GM11168 (cell line): ENCODE measurements at regions not wholly inside any gene's neighbourhood (a gene's known extent, or its start where the extent isn't known, plus 50 kb on each side); places are given as distances from the start of the nearest gene placed in this dataset.

Source experiments
- in situ Hi-C: fragments of 300-500 bp; cut with MboI; formaldehyde crosslinking; loops from one replicate; pipeline ENCODE4 v1.12.0; 2022; ENCODE audit warnings: low sequenced_read_pairs; ENCODE audit not compliant: unreplicated experiment

DNA sequence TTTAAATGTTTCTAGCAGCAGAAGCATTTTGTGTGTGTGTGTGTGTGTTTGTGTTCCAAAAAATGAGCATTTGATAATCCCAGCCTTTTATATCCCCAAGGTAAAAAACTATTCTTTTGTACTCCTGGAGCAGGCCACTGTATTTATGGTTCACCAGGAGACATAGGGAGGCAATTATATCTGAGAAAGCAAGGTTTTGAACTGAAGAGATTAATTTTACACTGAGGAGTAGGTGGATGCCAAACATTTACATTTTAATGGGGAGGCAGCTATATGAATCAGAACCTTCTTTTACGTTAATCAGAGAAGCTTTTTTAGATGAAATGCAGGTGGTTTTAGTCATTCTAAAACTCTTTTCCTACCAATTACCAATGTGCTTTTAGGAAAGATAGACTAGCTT lies 1374.0 kb upstream of the TENM4 start:
- in situ Hi-C loops = no loop called here

DNA sequence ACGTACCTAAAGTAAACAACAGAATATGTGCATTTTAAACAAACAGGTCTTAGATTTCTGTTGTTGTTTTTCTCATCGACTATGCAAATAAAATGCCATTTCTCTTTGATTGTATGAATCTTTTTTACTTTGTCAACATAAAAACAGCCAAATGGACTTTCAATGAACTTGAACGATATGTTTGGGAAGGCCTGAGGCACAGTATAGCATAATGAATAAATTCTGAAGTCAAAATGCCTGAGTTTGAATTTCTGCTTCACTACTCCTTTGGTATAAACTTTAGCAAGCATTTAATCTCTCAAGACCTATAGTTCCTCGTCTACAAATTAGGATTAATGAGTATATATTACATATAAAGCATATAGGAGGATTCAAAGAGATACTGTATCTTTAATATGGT lies 1369.9 kb upstream of the TENM4 start:
- in situ Hi-C loops = no loop called here

DNA sequence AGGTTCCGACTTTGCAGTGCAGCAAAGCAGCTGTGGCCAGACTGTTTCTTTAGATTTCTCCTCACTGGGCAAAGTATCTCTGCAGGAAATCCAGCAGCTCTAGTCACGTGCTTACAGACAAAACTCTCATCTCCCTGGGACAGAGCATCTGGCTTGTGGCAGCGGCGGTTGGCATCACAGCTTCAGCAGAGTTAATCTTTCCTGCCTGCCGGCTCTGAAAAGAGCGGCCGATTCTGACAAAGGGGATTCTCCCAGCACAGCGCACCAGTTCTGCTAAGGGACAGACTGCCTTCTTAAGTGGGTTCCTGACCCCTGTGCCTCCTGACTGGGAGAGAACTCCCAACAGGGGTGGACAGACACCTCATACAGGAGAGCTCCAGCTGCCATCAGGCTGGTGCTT lies 1357.3 kb upstream of the TENM4 start:
- in situ Hi-C loops = no loop called here

DNA sequence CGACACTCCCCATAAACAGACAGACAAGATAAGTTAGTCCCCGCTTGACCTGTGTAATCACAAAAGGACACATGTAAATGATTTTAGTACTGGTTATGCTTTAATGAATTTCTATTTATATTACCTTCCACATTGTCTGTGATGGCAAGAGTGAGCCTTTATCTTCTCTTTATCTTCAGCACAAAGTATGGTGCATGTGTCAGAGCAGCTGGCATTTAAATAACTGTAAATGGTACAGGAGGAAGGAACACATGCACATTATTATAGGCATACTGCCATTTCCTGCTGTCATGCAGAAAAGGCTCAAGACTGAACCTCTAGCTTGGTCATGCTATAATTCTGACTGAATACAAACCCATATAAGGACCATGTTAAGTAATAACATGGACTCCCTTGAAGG lies 1342.7 kb upstream of the TENM4 start:
- in situ Hi-C loops = no loop called here

DNA sequence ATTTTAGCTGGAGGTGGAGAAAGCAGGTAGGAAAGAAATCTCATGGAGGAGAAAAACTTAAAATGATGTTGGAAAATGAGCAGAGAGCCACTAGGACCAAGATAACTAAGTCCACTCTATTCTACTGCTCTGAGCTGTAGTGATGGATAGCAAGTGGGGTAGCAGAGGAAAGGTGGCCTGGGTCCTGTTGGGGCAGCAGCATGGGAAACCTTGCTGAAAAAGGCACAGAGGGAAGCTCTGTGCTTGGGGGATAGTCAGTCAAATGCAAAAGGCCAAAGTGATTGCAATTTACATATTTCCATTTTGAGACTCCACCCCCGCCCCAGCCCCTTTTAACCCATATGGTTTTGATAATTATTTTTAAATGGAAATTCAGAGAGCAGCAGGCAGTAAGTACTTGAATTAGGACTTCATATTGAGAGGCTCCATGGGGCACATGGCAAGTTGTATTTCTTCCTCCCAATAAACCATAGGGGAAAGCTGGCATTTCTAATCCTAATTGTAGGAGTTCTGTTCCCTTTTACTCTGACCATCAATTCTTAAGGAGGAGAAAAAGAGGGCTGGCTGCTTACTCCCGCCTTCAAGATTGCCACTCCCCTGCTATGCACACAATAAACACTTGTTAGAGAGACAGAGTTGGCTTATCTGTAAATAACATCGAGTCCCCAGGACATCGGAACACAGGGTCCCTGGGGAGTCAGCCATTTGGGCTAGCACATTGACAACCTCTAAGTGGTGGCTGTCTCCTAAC lies 1341.5 kb upstream of the TENM4 start:
- in situ Hi-C loops = no loop called here

DNA sequence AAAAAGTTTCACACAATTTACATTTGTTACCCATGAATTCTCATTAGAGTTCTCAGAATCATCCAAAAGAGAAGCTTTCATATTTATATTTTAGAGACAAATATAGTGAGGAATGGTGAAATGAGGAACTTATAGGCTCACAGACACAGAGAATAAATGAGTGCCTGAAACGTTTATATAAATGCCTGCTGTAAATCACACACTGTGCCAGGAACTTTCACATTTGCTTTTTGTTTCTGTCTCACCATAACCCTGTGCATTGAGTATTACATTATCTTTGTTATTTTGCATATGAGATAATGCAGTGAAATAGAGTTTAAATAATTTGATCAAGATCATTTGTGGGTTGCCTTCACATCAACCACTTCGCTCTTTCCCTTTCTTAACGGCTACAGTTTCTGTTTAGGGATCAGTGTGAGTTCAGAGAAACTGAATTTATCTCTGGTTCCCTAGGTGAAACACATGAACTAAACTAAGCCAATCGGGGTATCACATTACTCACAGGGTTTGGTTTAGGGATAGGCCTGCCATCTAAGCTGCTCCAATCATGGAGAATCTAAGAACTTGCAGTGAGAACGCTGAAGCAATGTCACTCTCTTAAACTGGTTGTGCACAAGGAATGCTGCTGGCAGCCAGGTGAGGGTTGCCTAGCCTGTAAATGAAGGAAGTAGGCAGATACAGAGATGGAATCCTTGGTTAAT lies 1339.2 kb upstream of the TENM4 start:
- in situ Hi-C loops = no loop called here

DNA sequence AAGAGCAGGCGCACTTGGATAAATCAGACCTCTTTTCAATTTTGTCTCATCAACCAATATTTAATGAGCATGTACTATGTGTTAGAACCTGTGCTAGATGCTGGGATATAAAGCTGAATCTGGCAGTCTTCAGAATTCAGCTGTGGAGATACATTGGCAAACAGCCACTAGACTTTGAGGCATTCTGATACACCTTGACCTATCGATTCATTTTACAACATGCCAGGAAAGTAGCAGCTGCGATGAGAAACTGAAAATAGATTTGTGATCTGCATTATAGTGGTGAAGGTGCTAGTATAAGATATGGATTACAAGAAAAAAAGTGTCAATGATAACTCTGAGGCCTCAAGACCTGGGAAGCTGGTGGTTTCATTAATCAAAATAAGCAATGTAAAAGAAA lies 1338.1 kb upstream of the TENM4 start:
- in situ Hi-C loops = no loop called here

DNA sequence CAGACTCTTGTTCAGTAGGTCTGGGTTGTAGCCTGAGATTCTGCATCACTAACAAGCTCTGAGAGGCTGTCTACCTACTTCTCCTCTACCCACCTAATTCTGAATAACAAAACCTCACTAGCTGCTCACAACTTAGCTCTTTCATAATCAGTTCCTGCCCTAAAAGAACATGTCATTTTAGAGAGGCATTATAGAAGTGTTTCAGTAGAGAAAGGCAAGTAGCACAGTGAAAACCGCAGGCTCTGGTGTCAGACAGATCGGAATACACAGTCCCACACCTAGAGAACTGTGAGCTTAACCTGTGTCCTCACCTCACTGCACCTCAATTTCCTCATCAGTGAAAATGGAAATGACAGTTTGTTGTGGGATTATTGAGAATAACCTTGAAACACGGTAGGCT lies 1337.6 kb upstream of the TENM4 start:
- in situ Hi-C loops = no loop called here

DNA sequence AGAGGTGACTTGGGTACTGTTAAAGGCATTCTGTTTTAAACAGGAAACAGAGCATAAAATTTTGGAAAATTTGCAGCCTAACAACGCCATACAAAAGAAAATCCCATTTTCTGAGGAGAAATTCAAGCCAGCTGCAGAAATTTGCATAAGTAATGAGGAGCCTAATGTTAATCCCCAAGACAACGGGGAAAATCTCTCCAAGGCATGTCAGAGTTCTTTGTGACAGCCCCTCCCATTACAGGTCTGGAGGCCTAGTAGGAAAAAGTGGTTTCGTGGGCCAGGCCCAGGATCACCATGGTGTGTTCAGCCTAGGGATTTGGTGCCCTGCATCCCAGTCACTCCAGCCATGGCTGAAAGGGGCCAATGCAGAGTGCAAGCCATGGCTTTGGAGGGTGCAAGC lies 1333.1 kb upstream of the TENM4 start:
- in situ Hi-C loops = no loop called here

DNA sequence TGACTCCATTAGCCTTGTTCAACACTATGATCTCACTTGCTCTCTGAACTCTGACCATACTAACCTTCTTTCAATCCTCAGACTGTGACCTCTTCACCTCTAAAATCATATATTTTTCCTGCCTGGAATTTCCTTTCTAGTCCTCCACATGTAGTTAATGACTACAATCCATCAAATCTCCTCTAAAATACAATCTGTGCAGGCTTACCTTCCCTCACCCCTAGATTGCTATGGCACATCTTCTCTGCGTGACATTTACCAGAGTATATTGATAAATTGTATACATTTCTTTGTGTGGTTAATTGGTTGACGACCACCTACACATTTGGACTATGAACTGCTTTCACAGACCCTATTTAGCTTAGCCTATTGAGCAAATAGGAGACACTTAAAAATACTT lies 1330.2 kb upstream of the TENM4 start:
- in situ Hi-C loops = no loop called here

DNA sequence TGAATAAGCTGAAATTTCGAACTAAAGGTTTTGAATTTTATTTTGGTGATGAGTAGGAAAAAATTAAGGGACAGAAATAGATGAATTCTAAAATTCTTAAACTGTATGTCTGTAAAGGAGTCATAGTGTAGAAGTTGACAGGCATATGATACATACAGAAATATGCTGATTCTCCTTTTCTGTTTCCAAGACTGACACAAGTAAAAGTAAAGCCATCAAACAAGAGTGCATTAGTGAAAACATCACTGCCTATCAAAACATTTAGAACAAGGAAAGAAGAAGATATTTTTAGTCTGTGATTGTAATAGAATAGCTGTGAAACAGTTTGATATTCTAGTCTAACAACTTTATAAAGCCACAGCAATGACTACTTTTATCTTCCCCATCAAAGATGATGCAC lies 1318.0 kb upstream of the TENM4 start:
- in situ Hi-C loops = no loop called here

DNA sequence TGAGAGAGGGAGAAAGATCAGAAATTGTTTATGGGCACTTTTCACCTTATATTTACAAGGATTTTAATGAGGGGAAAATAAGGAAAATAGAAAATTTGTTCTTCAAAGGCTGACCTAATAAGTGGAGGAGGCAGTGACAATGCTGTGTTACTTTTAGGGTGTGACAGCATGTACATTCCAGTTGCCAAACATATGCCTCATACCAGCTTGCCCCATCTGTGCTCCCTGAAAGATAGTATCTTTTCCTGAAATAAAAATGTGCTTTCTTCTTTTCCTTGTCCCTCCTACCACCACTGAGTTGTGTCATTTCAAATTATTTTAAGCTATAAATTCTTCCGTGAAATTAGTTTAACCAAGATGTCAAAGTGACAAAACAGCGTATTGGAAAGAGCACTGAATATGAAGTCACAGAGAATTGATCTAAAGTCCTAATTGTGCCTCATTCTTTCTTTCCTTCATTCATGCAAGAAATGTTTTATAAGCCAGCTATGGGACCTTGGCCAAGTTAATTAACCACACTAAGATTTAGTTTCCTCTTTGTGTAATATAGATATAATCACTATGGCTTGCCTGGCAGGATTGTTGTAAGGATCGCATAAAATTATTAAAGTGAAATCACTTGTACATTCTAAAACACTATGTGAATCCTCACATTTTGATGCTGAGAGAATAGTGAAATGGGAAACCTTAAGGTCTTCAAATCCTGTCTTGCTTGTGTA lies 1307.5 kb upstream of the TENM4 start:
- in situ Hi-C loops = no loop called here

DNA sequence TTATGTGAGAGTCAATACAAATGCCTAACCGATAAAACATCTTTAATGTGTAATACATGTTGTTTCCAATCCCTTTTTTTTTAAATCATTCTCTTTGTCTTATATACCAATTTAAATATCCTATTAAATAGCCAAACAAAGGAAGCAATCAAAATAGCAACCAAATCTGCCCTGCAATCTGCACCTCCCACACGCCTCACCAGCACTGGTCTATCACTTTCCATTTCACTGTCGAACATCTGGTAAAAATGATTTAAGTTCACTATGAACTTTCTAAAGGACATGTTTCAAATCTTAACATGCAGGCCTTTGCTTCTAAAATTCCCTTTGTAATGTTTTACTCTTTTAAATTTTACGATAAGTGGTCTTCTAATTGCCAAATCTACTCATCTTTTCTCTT lies 1305.5 kb upstream of the TENM4 start:
- in situ Hi-C loops = no loop called here

DNA sequence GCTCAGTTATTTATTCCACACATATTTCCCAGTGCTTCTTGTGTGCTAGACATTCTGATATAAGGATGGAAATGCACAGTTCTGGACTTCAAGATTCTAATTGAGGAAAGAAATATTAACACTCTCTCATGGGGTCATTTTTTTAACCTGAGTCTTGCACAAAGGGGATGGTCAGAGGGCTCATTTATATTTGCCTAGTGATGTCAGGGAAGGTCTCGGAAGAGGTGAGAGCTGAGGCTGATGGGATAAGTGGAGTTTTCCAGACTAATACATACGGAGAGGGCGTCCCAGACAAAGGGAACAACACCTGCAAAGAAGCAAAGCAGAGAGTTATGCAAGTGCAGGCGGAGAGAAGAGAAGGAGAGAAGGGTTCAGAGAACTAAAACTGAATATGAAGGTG lies 1304.6 kb upstream of the TENM4 start:
- in situ Hi-C loops = no loop called here

DNA sequence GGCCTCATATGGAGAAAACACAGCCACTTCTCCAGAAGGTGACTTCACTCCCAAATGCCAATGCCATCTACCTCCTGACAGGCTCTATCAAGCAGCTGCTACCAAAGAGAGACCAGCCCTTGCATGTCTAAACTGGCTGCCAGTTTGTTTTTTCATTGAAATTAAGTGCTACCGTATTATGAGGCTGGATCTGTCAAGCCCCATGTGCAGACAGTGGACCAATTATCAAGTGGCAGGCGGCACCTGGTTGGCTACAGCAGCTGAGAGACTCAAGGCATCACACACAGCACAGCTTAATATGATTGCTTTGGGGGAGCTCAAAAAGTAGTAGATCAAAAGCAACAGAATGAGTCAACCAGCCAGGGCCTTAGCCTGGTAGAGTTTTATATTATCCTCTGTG lies 1293.0 kb upstream of the TENM4 start:
- in situ Hi-C loops = no loop called here

DNA sequence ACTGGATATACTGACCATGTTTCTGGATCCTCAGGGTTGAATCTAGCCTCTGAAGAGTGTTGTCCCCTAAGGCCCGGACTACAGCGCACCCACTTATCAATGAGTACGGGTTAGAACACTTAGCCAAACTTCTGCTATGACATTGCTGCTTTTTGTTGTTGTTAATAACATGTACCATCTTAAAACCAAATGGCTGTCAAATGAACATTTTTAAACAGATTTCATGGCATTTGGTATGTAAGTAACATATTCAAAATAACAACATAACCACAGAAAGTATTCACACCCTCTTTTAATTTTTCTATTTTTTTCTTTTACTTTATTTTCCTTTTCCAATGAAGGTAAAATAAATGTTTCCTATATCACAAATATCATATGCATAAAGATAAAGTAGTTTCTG lies 1292.5 kb upstream of the TENM4 start:
- in situ Hi-C loops = no loop called here

DNA sequence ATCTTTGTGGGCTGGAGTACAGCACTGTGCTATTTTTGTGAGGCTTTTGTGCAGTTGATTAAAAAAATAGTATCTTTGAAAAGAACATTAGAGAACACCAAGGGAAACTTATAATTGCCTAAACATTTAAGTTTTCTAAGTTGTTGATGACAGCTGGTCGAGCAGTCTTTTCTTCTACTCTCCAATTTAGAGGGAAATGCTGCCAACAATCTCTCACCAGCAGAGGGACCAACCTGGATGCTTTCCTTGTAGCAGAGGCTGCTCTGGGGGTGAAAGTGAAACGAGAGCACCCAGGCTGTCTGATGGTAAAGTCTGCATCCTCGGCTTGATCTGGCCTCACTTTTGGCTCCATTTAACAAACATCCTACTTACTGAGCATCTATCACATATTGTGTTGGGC lies 1286.5 kb upstream of the TENM4 start:
- in situ Hi-C loops = no loop called here

DNA sequence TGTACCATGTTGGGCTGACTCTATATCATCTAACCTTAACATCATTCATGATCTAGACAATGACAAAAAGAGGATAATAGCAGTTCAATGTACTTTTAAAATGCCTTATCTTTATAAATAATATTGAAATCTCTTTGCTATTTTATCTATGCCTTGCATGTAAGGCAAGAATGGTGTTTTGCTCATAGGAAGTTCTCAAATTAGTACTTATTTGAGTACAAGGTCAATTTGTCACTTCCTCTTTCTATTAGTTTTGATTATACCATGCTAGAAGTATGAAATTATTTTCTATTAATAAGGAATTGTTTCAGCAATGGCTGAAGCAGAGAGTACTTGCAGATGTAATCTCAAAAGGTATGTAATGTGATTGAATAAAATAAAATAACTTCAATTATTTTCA lies 1285.4 kb upstream of the TENM4 start:
- in situ Hi-C loops = no loop called here

DNA sequence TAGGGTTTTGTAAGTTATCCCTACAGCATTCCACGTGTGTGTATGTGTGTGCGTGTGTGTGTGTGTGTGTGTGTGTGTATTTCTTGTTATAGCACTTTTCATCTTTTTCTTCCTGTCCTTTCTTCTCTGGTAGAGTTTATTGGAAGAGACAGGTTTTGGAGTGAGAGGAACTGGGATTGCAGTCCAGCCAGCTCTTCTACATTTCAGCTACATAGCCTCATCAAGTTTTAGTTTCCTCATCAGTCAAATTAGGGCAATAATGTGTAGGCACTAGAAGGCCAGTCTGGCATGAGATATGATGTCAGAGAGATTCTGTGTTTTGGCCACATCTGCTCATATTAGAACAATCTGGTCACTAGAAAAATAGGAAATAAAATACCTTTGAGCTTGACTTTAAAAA lies 1283.5 kb upstream of the TENM4 start:
- in situ Hi-C loops = no loop called here

DNA sequence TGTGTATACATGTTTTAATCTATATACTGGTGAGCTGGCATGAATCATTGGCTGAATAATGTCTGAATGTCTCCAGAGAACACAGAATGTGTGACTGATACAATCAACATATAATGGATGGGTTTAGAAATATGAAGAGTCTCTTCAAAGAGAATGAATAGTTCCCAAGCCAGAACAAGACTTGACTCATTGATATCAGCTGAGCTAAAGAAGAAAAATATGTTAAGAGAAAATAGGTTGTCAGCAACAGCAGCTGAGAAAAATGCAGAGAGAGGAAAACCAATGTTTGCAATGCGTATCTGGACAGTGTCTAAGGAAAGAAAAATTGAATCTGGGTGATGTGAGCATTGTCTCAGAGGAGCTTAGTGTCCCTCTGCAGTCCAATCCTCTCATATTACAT lies 1281.8 kb upstream of the TENM4 start:
- in situ Hi-C loops = no loop called here

DNA sequence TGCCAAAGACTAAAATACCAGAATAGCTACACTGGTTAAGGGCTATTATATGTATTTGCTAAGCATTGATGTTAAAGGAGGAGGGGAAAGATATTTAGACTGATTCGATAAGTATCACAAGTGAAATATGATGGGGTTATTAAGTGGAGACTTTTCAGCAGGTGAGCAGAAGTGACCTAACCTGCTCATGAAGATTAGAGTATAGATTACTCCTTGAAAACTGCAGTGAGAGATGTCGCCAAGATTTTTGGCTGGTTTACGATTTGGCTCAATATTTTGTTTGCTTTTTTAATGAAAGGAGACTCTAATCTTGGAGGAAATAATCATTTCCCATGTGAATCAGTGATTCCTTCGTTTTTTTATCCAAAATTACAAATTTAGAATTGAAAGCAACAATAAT lies 1279.5 kb upstream of the TENM4 start:
- in situ Hi-C loops = no loop called here

DNA sequence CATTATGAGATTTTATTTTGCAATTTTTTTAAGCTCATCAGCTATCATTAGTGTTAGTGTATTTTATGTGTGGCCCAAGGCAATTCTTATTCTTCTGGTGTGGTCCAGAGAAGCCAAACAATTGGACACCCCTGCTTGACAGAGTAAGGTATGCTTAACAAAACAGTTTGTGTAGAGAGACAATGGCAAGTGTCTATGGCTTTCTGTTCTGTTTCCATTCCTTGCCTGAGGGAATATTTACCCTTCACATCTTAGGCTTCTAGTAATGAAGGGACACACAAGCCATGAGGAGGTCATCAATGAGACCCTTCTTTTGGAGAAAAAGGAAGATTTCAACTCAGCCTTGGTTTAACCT lies 1278.4 kb upstream of the TENM4 start:
- in situ Hi-C loops = no loop called here
